Ovary (tissue), 3 donors: ENCODE measurements at regions not wholly inside any gene's neighbourhood (a gene's known extent, or its start where the extent isn't known, plus 50 kb on each side); places are given as distances from the start of the nearest gene placed in this dataset.

ENCODE experiments used
- EP300 ChIP-seq: sonication (generic); formaldehyde crosslinking; IDR thresholded peaks from one replicate; pipeline ENCODE4 v1.6.1; 2017; ENCODE audit warnings: antibody characterized with exemption
- POLR2A ChIP-seq: fragments of 450-650 bp; IDR thresholded peaks from one replicate; pipeline ENCODE4 v1.6.1; 2017; ENCODE audit warnings: antibody characterized with exemption, mild to moderate bottlenecking, moderate library complexity
- TF ChIP-seq, protein P1 (sequence below), 3 donors: fragments of 450-650 bp in 2 of 3; fragments of 200-600 bp in 1 of 3; IDR thresholded peaks; one replicate each; pipeline versions ENCODE4 v1.5.1 to v1.8.0; 2016 to 2022; ENCODE audit warnings: antibody characterized with exemption in 3 of 3, mild to moderate bottlenecking in 1 of 3
- donor health status: DM: no; HTN: no; CAD: no.

DNA sequence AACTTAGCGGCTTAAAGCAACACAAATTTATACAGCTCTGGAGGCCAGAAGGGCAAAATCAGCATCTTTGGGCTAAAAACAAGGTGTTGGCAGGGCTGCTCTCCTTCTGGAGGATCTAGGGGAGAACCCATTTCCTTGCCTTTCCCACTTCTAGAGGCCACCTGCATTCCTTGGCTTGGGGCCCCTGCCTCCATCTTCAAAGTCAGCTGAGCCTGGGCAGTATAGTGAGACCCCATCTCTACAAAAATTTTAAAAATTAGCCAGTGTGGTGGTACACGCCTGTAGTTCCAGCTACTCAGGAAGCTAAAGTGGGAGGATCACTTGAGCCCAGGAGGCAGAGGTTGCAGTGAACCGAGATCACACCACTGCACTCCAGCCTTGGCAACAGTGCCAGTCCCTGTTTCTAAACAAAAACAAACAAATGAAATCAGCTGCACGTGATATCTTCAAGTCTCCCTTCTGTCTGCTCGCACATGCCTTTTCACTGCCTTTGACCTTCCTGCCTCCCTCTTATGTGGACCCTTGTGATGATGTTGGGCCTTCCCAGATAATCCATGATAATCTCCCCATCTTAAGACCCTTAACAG, 200.6 kb downstream of the ZFP36L2 start:
- TF ChIP-seq EP300 (no peak), POLR2A (no peak)
- TF ChIP-seq, protein P1, sequence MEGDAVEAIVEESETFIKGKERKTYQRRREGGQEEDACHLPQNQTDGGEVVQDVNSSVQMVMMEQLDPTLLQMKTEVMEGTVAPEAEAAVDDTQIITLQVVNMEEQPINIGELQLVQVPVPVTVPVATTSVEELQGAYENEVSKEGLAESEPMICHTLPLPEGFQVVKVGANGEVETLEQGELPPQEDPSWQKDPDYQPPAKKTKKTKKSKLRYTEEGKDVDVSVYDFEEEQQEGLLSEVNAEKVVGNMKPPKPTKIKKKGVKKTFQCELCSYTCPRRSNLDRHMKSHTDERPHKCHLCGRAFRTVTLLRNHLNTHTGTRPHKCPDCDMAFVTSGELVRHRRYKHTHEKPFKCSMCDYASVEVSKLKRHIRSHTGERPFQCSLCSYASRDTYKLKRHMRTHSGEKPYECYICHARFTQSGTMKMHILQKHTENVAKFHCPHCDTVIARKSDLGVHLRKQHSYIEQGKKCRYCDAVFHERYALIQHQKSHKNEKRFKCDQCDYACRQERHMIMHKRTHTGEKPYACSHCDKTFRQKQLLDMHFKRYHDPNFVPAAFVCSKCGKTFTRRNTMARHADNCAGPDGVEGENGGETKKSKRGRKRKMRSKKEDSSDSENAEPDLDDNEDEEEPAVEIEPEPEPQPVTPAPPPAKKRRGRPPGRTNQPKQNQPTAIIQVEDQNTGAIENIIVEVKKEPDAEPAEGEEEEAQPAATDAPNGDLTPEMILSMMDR (IDR thresholded peaks at IDR 0.05), result no peak
